Activated CD4-positive, alpha-beta T cell treated with anti-CD3 and anti-CD28 coated beads, Interleukin-2, amount 50 U/mL, for 1 hour (primary cell): ENCODE measurements at regions not wholly inside any gene's neighbourhood (a gene's known extent, or its start where the extent isn't known, plus 50 kb on each side); places are given as distances from the start of the nearest gene placed in this dataset.

Source experiments
- DNase-seq: peaks from one replicate; pipeline ENCODE4 v3.0.0-alpha.2; 2020

- no peak for DNase-seq
These were observed 1033.3 kb downstream of the IGSF11 start for GRCh38 chr3:118001380-118001779.

GRCh38 chr3:118011910-118012309, 1022.7 kb downstream of the IGSF11 start:
- DNase-seq: no peak

- DNase-seq: no peak
These were observed 1005.6 kb downstream of the IGSF11 start for GRCh38 chr3:118029049-118029448.

- DNase-seq: no peak
These were observed 998.4 kb downstream of the IGSF11 start for GRCh38 chr3:118036215-118036614.

DNA sequence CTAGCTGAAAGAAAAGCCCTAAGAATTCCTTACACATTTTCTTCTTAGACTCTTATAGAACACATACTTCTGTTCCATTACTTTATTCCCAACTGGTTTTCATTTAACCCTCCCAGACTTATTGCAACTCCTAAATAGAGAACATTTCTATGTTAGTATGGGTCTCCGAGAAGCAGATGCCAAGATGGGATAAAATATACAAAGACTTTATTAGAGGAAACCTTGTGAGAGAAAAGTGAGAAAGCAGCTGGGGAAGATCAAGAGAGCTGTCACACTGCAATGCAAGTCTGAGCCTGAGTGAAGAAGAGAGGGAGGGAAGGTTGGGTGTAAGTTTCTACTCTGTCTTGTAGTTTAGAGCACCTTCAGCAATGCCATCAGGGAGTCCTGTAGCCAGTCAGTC, 979.3 kb downstream of the IGSF11 start:
- DNase-seq: no peak

- DNase-seq: no peak
These were observed 977.6 kb downstream of the IGSF11 start for GRCh38 chr3:118057086-118057485.

- no peak for DNase-seq
These were observed 975.5 kb downstream of the IGSF11 start for GRCh38 chr3:118059096-118059495.

GRCh38 chr3:118067439-118067838, 967.2 kb downstream of the IGSF11 start:
- no peak for DNase-seq

DNA sequence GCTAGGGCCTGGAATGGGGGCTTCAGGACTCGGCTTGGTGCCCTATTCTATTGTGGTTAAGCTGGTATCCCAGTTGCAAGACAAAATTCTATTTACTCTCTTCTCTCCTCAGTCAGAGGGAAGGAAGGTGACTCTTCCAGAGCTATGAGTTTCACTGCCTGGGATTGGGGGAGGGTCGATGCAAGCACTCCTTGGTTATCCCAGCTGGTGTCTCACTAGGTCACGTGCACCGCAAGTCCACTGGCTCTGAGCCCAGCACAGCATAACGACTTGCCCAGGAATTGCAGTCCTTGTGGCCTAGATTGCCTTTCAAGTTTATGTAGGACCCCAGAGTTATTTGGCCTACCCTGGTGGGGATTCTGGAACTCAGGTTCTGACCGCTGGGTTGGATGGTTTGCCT, 958.8 kb downstream of the IGSF11 start:
- DNase-seq: no peak

GRCh38 chr3:118077332-118077731, 957.3 kb downstream of the IGSF11 start:
- DNase-seq: no peak

DNA sequence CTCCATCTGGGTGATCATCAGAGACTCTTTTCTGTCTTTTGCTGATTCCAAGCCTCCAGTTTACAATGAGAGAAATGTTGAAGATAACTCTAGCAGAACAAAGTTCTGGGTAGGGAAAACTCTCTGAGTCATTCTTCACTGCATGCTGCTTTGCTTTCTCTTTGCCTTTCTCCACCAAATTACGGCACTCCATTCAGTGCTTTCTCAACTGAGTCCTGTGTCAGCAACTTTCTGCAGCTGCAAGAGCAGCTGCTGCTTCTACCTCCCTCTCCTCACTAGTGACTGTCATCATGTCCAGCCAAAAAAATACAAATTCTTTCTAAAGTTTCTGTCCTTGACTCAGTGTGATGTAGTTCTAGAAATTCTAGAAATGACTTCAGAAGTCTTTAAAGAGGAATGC, 953.8 kb downstream of the IGSF11 start:
- DNase-seq: no peak

GRCh38 chr3:118088696-118089095, 946.0 kb downstream of the IGSF11 start:
- DNase-seq: no peak

DNA sequence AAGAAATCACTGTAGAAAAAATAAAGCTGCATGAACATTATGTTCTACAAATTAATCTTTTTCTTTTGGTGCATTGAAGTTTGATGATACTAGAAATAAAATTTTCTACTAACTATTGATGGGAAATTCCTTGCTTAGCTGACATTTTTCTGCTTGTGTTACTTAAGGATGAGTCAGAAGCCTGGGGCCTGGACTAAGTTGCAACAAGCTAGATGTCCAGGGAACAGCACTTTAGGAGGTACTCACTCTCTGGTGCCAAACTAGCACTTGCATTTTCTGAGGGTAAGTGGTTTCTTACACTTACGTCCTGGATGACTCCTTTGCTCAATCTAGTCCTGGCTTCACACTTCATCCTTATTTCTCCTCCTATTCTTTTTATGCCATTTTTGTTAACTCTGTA, 945.1 kb downstream of the IGSF11 start:
- no peak for DNase-seq

GRCh38 chr3:118097226-118097625, 937.4 kb downstream of the IGSF11 start:
- DNase-seq: no peak

DNA sequence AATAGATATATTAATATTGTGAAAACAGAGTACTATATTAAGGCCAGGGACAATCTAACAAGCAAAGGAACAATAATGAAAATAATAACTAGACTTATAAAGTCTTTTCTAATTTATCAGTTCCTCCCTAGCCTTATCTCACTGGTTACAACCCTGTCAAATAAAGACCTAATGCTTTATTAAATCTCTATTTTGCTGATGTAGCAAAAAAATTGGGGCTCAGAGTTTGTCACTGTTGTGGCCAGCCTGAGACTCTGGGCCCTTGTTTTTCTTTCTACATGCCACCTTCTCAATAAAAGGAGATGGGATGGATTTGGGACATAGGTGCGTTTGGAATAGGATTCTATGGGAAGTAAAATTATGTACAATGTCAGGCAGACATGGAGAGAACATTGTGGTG, 937.0 kb downstream of the IGSF11 start:
- DNase-seq: no peak

- no peak for DNase-seq
These were observed 935.8 kb downstream of the IGSF11 start for GRCh38 chr3:118098827-118099226.

DNA sequence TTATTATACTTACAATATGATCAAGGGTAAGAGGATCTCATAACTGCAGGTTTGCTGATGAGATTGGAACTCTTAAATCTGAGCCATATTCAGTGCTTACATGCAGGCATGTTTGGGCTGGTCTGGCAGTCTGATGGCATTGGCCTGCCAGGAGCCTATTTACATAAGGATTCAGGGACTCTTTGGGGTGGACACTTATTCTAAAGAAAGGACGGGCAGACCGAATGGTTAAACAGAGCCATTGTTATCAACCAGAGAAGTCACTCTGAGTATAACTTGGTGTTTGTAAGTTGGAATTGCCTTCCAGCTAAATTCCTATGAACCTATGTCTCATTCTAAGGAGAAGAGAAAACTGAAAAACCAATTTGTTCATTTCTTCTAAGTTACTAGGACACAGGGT, 932.8 kb downstream of the IGSF11 start:
- DNase-seq: no peak

GRCh38 chr3:118102737-118103136, 931.9 kb downstream of the IGSF11 start:
- no peak for DNase-seq

DNA sequence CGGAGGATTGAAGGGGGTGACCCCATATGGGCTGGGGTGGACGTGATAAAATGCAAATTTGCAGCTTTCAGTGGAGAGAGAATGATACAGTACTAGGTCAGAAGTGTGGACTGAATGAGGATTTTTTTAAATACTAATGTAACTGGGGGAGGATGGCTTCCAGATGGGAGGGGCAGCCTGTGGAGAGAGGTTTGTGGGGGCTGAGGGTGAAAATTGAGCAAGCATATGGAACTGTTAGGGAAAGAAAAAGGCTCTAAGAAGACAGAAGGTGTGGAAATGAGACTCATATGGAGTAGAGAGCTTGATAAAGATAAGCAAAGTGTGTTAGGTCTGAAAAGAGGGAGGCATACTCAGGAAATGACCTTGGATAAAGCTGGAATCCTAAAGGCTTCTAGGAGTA, 926.4 kb downstream of the IGSF11 start:
- no peak for DNase-seq

GRCh38 chr3:118108769-118109168, 925.9 kb downstream of the IGSF11 start:
- no peak for DNase-seq

DNA sequence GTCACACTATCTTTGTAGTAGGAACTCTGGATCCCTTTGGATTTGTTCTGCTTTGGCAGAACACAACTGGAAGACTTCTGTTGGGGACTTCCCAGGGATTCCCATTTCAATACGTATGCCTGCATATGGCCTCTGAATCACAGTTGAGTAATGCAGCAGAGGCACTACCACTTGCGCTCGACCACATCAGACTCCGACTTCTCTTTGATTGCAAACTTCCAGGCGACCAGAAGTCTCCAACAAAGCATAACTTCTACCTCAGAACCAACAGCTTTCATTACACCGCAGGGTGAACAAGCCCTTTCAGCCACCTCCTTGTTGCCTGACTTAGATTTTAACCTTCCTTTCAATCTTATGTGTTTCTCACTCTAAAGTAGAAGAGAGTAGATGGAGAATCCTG, 924.4 kb downstream of the IGSF11 start:
- DNase-seq: no peak

GRCh38 chr3:118116991-118117390, 917.7 kb downstream of the IGSF11 start:
- no peak for DNase-seq

GRCh38 chr3:118126751-118127150, 907.9 kb downstream of the IGSF11 start:
- no peak for DNase-seq

DNA sequence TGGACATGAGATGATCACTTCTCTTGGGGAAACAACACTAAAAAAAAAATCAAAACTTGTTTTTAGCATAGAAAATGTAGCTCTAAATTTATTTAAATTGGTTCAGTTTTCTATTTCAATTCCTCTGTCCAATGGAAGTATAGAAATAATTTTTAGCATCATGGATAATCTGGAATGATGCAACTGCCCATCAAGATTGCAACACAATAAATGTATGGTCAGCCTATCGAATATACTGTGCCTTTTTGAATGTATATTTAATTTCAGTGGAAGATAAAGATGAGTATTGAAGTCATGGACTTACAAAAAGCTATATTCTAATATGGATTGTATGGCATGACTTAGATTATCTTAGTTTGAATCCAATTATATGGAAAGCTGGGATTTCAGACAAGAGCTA, 906.7 kb downstream of the IGSF11 start:
- no peak for DNase-seq

DNA sequence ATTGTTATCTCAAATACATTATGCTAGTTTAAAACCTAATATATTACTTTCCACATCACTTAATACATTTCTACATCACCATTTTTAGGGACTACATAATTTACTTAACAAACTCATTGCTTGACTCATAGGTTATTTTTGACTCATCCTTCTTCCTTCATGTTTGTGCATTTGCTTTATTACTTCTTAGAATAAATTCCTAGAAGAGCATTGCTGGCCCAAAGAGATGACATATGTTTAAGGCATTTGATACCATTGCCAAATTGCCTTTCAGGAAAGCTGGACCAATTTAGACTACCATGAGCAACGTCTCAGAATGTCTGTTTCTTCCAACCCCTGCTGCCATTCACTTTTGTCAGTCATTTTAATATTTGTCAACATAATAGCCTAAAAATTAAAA, 905.8 kb downstream of the IGSF11 start:
- no peak for DNase-seq

- DNase-seq: no peak
These were observed 896.9 kb downstream of the IGSF11 start for GRCh38 chr3:118137778-118138177.
